UCSD-AML1 (cell line): ENCODE measurements at regions not wholly inside any gene's neighbourhood (a gene's known extent, or its start where the extent isn't known, plus 50 kb on each side); places are given as distances from the start of the nearest gene placed in this dataset.

Experiments
- DNase-seq: peaks from one replicate; lab custom pipeline; 2025; ENCODE audit not compliant: unreplicated experiment; lab: John Stamatoyannopoulos, UW

GRCh38 chr11:81472646-81473045 is 1261.0 kb downstream of the FAM181B start:
- no peak for DNase-seq

- DNase-seq, result no peak
Observed at GRCh38 chr11:81470446-81470845, 1263.2 kb downstream of the FAM181B start.

GRCh38 chr11:81459766-81460306 is 1273.8 kb downstream of the FAM181B start:
- no peak for DNase-seq

- DNase-seq, result no peak
Observed at GRCh38 chr11:81449588-81450156, 1284.0 kb downstream of the FAM181B start.

GRCh38 chr11:81444297-81444696 is 1289.4 kb downstream of the FAM181B start:
- DNase-seq, result no peak

GRCh38 chr11:81432333-81432732 is 1301.3 kb downstream of the FAM181B start:
- no peak for DNase-seq

- no peak for DNase-seq
Observed at GRCh38 chr11:81424822-81425221, 1308.8 kb downstream of the FAM181B start.

GRCh38 chr11:81422402-81422801 is 1311.3 kb downstream of the FAM181B start:
- DNase-seq, result no peak

GRCh38 chr11:81421251-81421860 is 1312.3 kb downstream of the FAM181B start:
- no peak for DNase-seq

- DNase-seq, result no peak
Observed at GRCh38 chr11:81420668-81421250, 1312.9 kb downstream of the FAM181B start.

GRCh38 chr11:81397316-81397715 is 1336.3 kb downstream of the FAM181B start:
- no peak for DNase-seq

GRCh38 chr11:81394311-81394710 is 1339.4 kb downstream of the FAM181B start:
- DNase-seq, result no peak

- DNase-seq, result no peak
Observed at GRCh38 chr11:81388326-81388725, 1345.3 kb downstream of the FAM181B start.

GRCh38 chr11:81380395-81380794 is 1353.3 kb downstream of the FAM181B start:
- no peak for DNase-seq

- DNase-seq, result no peak
Observed at GRCh38 chr11:81377418-81377817, 1356.2 kb downstream of the FAM181B start.

GRCh38 chr11:81373986-81374385 is 1359.7 kb downstream of the FAM181B start:
- no peak for DNase-seq

- no peak for DNase-seq
Observed at GRCh38 chr11:81368192-81368591, 1365.5 kb downstream of the FAM181B start.

GRCh38 chr11:81365496-81365895 is 1368.2 kb downstream of the FAM181B start:
- no peak for DNase-seq

- no peak for DNase-seq
Observed at GRCh38 chr11:81359476-81359875, 1374.2 kb downstream of the FAM181B start.

- DNase-seq, result no peak
Observed at GRCh38 chr11:81345609-81346008, 1388.1 kb downstream of the FAM181B start.

GRCh38 chr11:81342966-81343365 is 1390.7 kb downstream of the FAM181B start:
- DNase-seq, result no peak

- no peak for DNase-seq
Observed at GRCh38 chr11:81340225-81340624, 1393.4 kb downstream of the FAM181B start.
